ENCODE measurements at regions not wholly inside any gene's neighbourhood (a gene's known extent, or its start where the extent isn't known, plus 50 kb on each side); places are given as distances from the start of the nearest gene placed in this dataset.

DNA sequence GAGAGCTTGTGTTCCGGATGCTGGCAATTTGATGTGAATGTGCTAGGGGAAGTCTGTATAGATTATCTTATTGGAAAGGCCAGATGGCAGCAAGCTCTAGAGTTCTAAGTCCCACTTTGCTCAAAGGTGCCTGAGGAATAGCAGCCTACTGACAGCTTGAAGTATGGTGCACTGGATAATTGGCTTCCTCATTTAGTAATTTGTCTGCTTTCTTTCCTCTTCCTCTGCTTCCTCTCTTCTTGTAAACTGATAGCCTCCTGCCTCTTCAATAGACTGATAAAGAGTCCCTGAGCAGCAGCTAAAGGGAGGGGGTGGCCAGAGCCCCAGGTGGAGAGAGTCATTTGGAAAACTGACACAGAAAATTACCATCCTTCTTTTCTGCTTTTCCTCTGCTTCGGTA is 177.3 kb downstream of the FGF1 start:
- no peak for DNase-seq (ENCODE audit: low read depth)

DNA sequence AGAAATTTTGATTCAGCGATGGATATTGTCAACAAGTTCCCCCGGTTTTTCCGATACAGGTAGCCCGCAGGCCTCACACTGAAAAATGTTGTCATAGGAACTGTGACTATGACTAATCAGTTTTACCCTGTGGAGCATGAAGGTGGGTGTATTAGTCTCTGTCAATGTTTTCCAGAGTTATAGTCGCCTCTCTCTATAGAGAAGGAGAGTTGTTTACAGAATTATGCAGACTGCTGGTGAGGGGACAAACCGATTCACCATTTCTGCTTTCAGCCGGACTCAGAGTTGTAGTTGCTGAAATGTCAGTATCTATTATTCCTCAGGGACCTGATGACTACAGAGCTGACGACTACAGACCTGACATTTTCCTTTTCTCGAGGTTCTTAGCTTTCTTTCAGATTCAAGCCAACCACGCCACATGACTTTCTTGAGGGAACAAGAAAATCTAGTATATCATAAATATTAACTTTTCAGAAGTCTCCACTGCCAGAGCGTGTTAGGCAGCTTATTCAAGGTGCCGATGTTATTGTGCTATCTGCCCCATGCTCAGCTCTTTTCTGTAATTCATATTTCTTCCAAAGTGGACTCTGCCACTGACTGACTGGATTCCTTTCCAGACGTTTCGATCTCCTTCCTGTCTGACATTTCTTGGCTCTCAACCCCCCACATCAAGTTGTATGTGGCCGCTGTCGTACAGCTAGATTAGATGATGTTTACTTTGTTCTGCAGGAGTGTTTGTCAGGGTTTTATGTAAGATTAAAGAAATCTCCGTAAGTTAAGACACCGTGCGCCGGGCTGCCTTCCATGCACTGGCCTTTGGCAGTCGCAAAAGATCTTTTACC is 178.1 kb downstream of the FGF1 start:
- DNase-seq (ENCODE audit: low read depth), result no peak

DNA sequence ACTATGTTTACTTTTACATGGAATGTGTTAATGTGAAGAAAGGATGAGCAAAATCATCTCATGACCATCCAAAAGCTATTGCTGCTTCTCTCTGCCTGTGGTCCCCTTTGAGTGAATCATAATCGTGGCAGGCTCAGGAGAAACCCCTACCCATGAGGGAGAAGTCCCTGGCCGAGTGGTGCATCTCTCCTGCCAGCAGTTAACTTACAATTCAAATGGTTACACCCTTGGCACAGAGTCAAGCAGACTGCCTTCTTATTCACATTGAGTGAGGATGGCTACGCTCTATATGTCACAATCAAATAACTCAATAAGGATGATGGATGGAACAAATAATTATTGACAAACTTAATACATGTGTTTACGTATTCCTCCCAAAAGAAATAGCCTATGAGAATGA is 179.1 kb downstream of the FGF1 start:
- no peak for DNase-seq (ENCODE audit: low read depth)

DNA sequence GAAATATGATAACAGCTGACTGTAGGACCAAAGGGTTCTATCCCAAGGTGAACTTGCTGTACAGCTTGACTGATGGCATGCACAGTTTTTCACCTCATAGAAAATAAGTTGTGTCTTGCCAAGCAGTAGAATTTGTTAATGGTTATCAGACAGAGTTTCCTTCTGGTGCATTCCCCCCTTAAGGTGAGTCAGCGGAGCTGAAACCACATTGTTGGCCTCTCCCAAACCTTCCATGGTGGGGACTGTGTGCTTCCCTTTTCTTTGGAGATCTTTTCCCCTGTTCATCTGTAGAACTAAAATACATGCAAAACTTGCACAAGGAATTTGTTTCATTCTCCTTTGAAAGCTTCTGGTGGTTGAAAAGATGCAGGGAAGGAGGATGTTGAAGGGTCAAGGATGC is 179.8 kb downstream of the FGF1 start:
- no peak for DNase-seq (ENCODE audit: low read depth)

DNA sequence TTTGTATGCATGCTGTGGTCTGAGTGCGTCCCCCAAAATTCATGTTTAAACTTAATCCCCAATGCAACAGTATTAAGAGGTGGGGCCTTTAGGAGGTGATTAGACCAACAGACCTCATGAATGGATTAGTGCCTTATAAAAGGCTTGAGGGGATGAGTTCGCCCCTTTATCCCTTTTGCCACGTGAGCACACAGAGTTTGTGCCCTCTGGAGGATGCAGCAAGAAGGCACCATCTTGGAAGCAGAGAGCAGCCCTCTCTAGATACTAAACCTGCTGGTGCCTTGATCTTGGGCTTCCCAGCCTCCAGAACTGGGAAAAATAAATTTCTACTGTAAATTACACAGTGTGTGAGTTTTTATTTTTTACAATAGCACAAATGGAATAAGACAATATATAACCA is 177.1 kb upstream of the SPRY4 start:
- DNase-seq (ENCODE audit: low read depth), result no peak

DNA sequence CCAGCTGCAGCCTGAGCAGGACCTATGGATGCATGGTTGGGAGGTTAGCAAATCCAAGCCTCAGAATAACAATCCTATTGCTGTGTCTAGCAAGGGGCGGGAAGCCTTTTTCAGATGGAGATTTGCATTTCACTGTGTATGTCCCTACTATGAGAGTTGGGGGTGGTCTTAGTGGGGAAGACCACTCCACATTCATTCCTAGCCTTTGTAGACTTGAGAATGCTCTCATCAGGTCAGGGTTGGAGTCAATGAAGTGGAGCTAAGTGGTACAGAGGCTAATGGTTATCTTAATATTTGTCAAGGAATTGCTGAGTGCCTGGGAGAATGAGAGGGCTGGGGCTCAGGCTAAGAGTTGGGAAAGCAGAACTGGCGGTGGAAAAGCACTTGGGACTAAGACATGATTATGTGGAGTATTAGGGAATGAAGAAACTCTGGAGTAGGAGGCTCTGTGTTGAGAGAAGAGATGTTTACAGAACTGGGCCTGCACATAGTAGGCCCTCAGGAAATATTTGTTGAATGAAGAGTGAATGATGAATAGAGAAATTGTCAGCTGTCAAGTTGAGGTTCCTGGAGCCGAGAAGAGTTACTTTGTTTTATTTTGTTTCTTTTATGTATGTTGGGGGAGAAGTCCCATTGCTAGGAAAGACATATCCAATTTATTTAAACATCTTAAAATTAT is 175.5 kb upstream of the SPRY4 start:
- DNase-seq (ENCODE audit: low read depth), result no peak

DNA sequence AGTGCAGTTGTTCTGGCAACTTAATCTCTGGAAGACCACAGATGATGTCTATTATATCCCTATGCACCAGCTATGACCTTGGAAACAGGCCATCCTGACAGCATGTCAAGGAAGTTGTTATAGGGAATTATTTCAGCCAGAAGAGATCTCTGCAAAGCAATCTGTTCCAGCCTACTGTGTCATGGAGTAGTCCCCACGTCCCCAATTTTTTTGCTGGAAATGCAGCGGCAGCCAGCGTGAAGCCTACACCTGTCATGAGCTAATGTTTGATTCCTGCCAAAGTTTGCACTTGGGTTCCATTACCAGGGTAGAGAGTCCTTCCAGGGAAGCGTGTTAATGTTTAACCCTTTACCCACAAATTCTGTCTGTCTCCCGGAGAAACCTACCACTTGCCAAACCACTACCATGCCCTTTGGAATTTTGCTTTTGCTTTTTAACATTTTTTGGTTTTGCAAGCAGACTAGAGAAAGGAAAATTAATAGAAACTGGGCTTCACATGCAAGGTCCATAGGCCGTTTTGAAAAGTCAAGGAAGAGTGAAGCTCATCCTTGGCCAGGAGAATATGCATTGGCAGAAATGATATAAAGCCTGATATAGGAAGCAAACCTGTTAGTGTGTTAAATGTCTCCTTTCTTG is 174.9 kb upstream of the SPRY4 start:
- no peak for DNase-seq (ENCODE audit: low read depth)

DNA sequence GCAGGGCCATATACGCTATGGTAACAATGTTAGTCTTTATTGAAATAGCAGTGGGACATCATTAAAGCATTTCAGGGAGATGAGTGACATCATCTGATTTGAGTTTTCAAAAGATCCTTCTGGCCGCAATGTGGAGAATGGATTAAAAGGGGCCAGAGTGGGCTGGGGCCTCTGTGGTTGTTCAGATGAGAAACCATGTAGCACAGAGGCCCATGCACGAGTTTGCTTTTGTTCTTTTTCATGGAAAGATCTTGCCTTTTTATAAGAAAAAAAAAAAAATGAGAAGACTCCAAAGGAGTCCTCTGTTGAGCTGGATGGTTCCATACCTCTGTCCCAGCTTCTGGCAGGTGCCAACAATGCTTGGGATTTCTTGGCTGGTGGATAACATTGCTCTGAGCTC is 173.5 kb upstream of the SPRY4 start:
- no peak for DNase-seq (ENCODE audit: low read depth)

DNA sequence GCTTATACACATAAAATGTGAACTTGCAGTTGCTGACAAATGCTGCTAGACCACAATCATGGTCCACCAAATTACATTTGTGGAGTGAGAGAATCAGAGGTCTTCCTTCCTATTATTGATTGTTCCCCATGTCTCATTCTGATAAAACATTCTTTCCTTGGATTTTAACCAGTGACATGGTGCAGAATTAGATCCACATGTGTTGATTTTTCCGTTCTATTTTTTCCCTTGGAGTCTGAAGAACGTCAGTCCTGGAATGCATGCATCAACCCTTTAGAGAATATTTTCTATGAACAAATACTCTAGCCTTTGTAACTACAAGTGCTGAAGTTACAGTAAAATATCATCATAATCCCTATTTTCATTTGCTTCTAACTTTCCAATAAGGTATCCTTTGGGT is 170.7 kb upstream of the SPRY4 start:
- DNase-seq (ENCODE audit: low read depth), result no peak

DNA sequence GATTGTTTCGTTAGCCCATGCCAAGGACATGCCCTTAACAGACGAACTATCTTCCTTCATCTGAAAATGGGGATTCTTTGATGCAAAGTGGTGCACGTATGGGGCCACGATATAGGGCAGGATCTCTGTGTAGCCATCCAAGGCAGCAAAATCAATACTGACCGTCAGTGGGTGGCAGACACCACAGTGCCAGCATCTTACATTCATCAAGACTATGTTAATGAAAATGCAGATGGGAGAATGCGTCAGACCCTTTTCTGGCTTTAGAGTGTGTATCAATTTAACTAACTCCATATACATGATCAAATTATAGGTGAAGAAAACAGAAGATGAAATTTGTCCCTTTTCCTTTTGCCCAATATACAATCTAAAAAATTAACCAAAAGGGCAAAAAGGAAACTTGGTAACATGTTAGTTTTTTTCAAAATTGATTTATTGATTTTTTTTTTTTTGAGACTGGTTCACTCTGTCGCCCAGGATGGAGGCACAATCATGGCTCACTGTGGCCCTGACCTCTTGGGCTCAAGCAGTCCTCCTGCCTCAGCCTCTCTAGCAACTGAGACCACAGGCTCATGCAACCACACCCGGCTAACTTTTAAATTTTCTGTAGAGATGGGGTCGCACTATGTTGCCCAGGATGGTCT is 169.2 kb upstream of the SPRY4 start:
- DNase-seq (ENCODE audit: low read depth), result no peak

DNA sequence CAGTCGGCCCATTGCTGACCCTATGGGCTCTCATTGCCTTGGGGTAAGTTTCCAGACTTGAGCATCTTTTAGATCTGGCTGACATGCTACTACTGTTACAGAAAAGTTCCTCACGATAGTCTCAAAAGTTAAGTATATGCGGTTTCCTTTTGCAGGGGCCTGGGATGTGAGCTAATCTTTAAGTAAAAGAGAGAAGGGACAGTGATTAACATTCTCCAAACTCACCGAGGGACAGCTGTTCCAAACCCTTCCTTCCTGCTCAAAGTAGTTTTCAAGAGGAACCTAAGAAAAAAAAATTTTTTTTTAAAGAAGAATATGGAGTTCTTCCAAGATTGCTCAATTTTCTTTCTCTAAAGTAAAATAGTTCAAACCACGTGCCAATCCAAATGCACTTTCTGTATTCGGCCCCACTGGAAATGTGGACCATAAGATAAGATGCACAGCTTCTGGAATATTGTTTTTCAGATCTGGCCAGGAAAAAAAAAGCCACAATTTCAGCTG is 168.0 kb upstream of the SPRY4 start:
- no peak for DNase-seq (ENCODE audit: low read depth)

DNA sequence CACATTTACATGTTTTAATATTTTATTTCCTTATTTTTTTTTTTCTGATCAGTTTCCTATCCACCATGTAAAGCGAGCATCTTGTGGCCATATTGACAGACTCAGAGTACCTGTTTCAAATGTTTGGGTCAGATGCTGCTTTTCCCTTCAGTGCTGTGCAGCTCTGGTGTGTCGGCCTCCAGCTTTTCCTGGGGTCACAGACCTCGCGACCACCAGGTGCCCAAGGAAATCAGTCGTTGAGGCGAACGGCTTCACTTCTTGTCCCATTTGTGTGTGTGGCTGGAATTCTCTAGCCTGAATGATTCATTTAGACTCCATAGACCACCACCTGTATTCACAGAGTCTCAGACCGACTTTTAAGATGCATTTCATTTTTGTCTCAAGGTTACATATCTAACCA is 166.9 kb upstream of the SPRY4 start:
- DNase-seq (ENCODE audit: low read depth), result no peak

DNA sequence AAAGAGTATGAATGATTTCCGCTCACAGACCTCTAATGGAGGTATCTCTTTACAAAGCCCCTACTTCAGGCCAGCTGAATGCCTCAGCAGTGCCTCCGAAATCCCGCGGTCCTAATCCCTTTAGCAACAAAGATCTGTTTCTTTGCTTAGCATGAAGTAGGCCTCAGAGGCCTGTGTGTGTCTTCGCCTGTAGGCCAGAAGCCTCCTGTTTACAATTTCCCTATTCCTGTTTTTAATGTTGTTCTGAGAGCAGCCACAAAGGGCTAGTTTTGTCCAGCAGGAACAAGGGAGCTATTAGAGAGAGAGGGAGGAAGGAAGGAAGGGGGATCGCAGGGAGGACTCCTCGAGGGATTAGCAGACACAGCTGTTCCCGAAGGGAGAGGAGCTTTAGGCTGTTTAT is 166.4 kb upstream of the SPRY4 start:
- DNase-seq (ENCODE audit: low read depth), result no peak

DNA sequence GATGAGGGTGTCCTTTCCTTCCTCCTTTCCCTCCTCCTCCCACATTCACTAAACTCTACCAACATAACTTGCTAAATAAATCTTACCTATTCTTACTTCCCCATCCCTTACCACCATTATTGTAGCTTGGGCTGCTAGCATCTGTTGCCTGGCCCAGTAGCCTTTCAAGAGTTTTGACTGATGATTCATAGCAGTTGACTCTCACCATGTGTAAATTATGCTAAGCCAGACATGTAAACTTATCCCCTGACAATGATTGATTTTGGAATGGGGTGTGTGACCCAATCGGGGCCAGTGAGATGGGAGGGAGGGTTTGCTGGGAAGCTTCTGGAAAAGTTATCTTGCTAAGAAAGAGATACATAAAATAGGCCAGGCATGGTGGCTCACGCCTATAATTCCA is 161.8 kb upstream of the SPRY4 start:
- no peak for DNase-seq (ENCODE audit: low read depth)

DNA sequence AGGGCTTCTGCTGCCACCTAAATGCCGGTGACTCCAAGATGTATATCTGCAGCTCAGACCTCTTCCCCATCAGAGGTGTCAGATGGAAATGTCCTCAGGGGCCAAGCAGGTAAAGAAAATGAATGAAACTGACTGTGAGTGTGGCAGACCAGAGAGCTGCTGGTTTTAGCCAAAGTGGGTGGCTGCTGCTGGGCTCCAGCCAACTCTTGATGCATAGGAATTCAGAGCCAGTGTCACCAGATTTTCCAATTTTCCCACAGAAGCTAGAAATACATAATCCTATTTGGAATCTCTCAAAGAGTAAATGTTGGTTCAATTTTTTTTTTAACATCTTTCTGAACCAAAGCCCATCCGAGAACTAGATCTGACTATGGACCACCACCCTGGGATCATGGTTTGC is 161.2 kb upstream of the SPRY4 start:
- no peak for DNase-seq (ENCODE audit: low read depth)

DNA sequence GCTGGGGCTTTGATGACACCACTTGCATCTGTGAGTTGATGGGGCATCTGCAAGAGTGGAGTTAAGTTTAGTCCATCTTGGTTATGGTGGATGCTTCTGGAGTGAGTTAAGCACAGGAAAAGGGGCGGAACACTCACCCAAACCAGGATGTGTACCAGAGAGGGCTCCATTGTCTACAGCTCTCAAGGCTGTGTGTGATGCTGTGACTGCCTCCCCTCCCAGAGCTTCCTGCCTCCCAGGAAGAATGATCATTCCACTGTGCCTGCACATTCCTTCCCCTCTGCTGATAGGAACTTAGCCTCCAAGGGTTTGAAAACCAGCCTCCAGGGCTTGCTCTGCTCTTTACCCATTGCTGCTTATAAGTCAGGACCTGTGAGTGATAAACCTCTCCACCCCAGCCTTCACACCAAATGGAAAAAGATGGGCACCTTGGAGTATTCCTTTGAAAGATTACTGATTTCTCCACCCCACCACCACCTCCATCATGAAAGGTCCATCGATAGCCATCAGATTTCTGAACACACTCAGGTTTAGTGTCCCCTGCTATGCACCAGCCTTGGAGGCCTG is 160.1 kb upstream of the SPRY4 start:
- no peak for DNase-seq (ENCODE audit: low read depth)

DNA sequence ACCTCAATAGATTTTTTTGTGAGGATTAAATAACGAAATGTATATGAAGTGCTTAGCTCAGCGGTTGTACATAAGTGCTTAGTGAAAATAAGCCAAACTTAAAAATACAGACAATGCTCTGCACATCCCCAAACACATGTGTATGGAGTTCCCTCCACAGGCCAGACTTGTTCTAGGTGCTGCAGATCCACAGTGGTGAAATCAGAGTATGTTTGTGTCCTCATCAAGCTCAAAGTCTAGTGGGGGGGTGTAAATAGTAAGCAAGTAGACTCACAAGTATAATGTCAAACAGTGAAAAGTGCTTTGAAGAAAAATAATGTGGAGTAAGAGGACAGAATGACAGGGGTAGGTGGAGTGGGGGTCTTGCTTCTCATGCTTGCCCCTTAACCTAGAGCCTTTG is 157.4 kb upstream of the SPRY4 start:
- DNase-seq (ENCODE audit: low read depth), result no peak

DNA sequence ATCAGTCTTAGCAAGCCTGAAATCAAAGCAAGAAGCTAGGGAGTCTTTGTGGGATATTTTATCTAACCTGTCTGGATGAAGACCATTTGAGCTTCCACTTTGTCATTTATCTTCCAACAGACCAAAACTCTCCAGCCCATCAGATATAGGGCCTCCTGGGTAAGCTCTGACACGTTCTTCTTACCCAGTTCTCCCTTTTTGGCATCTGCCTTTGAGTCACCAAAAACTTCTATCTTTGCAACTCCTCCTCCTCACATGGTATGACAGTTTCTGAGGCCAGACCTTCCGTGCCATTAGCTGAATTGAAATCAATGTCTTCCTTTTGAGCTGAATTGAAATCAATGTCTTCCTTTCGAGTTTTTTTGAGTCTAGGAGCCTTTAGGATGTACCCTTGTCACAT is 156.6 kb upstream of the SPRY4 start:
- DNase-seq (ENCODE audit: low read depth), result no peak

DNA sequence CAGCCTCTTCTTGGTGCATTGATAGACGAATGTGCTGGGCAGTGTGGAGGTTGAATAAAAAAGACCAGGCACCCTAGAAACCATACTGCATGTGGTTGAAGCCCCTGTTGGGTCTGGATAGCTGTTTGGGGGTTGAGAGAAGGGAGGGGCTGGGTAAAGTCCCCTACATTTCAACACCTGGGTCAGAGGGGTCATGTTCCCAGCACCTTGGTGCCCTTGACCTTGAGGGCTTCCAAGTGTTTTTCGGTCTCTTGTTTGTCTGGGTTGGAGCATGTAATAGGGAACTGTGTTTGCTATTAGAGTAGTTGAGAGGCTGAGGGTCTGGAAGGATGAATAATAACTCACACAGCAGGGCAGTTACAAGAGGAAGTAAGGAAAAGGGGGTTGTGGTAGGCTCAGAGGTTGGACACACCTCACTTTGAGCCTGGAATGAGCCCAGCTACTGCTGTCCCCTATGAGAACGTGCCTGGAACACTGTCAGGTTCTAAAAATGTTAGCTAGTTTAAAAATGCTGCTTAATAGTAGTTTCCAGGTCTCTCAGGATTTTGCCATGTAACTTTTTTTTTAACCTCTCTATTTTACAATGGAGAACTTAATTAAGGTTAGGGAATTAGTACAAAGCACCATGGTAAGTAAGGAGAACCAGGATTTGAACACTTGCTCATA is 155.2 kb upstream of the SPRY4 start:
- no peak for DNase-seq (ENCODE audit: low read depth)

DNA sequence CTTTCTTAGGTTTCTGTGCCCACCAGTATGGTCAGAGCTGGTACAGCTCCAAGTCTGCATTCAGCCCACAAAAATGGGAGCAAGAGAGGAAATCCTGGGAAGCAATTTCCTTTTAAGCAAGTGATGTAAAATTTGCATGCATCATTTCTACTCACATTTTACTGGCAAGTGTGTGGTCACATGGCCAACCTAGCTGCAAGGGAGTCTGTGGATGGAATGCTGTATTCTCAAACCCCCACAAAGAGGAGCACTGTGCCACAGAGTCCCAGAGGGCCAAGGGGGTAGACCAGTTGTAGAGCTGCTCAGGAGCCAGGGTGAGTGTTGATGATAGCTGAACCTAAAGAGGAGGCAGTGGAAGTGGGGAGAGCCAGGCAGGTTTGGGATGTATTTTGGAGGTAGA is 154.3 kb upstream of the SPRY4 start:
- DNase-seq (ENCODE audit: low read depth), result no peak

DNA sequence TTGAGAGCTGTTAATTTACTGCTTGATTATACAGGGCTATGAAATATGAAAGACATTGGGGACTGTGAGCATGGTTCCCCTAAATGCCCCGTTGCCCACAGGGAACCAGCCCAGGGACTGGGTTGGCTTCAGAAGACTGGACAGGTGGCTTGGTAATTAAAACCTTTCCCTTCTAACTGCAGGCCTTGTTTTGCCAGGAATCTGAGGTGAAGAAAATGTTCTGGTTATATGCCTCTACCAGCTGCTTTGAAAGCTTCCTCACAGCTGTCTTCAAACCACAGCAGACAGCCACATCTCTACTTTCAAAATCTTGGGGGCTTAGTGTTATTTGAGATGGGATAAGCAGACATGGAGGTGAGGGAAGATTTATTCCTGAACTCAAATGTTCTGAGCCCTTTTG is 153.3 kb upstream of the SPRY4 start:
- DNase-seq (ENCODE audit: low read depth), result no peak

DNA sequence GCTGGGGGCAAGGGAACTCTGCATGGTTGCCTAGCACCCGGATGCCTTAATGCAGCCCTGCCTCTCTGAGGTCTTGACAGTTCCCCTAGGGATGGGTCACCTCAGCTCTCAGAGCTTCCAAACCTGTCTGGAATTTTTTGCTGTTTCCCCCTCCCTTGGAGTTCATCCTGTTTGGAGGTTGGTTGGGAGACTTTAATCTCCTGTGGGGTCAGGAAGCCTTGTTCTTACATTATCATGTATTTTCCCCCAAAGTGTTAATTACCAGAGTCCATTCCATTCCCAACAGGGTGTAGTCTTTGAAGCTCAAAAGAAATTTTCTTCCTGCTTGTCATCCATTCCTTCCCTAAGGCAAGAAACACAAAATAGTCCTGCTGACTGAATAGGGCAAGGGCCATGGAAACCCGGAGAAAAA is 150.3 kb upstream of the SPRY4 start:
- no peak for DNase-seq (ENCODE audit: low read depth)

Measured in stimulated activated CD8-positive, alpha-beta memory T cell treated with anti-CD3 and anti-CD28 coated beads, Interleukin-12 subunit alpha, Interleukin-12 subunit beta, amount 100 ng/mL, for 4 hours (primary cell).